Osteocyte (in vitro differentiated cells): ENCODE measurements at regions not wholly inside any gene's neighbourhood (a gene's known extent, or its start where the extent isn't known, plus 50 kb on each side); places are given as distances from the start of the nearest gene placed in this dataset.

Experiments used
- DNase-seq: peaks from one replicate; pipeline ENCODE4 v3.0.0; 2021; ENCODE audit warnings: mixed read lengths; ENCODE audit not compliant: unreplicated experiment; ENCODE audit errors: extremely low spot score
- H3K27ac Mint-ChIP-seq: one replicate; pipeline ENCODE4 v1.8.0; 2021; ENCODE audit warnings: mild to moderate bottlenecking, mixed read lengths; ENCODE audit not compliant: unreplicated experiment
- H3K27me3 Mint-ChIP-seq: one replicate; pipeline ENCODE4 v1.8.0; 2021; ENCODE audit warnings: mixed read lengths; ENCODE audit not compliant: unreplicated experiment
- H3K36me3 Mint-ChIP-seq: one replicate; pipeline ENCODE4 v1.8.0; 2021; ENCODE audit warnings: mixed read lengths; ENCODE audit not compliant: unreplicated experiment
- H3K4me1 Mint-ChIP-seq: one replicate; pipeline ENCODE4 v1.8.0; 2021; ENCODE audit warnings: mixed read lengths; ENCODE audit not compliant: unreplicated experiment
- H3K4me3 Mint-ChIP-seq: one replicate; pipeline ENCODE4 v1.8.0; 2021; ENCODE audit warnings: mild to moderate bottlenecking, moderate library complexity, mixed read lengths; ENCODE audit not compliant: unreplicated experiment
- H3K9me3 Mint-ChIP-seq: one replicate; pipeline ENCODE4 v1.8.0; 2021; ENCODE audit warnings: mixed read lengths; ENCODE audit not compliant: unreplicated experiment
- CTCF ChIP-seq: fragments of 200-600 bp; sonication (generic); IDR thresholded peaks from 2 replicates; pipeline ENCODE4 v1.5.0; 2021; ENCODE audit warnings: antibody characterized with exemption, mild to moderate bottlenecking, moderate library complexity

- H3K27me3 Mint-ChIP-seq, result no peaks in the 10 kb centered on the region
- H3K4me1 Mint-ChIP-seq, result no peaks in the 10 kb centered on the region
- no peak overlapping the region for H3K4me3 Mint-ChIP-seq
- no peak overlapping the region for H3K27ac Mint-ChIP-seq
- H3K36me3 Mint-ChIP-seq, result no peaks in the 10 kb centered on the region
- no peak for DNase-seq
- peaks cover 6% of the 10 kb centered on the region for H3K9me3 Mint-ChIP-seq
- TF ChIP-seq CTCF, result no peak
Observed at GRCh38 chr1:195458365-195458764, 1149.9 kb downstream of the KCNT2 start.

- no peaks in the 10 kb centered on the region for H3K4me1 Mint-ChIP-seq
- DNase-seq, result no peak
- no peak overlapping the region for H3K27ac Mint-ChIP-seq
- H3K27me3 Mint-ChIP-seq, result no peaks in the 10 kb centered on the region
- H3K4me3 Mint-ChIP-seq, result no peak overlapping the region
- no peak for TF ChIP-seq CTCF
- peaks cover 2% of the 10 kb centered on the region for H3K36me3 Mint-ChIP-seq
- peaks cover 22% of the 10 kb centered on the region for H3K9me3 Mint-ChIP-seq
Observed at GRCh38 chr1:195450794-195451193, 1157.4 kb downstream of the KCNT2 start.

- TF ChIP-seq CTCF, result no peak
- no peak for DNase-seq
- no peak overlapping the region for H3K27ac Mint-ChIP-seq
- no peak overlapping the region for H3K4me3 Mint-ChIP-seq
- H3K9me3 Mint-ChIP-seq, result no peaks in the 10 kb centered on the region
- H3K36me3 Mint-ChIP-seq, result no peaks in the 10 kb centered on the region
- no peaks in the 10 kb centered on the region for H3K27me3 Mint-ChIP-seq
- no peaks in the 10 kb centered on the region for H3K4me1 Mint-ChIP-seq
Observed at GRCh38 chr1:195439661-195440060, 1168.6 kb downstream of the KCNT2 start.

GRCh38 chr1:195434566-195435203 is 1173.6 kb downstream of the KCNT2 start:
- H3K4me1 Mint-ChIP-seq, result peaks cover 7% of the 10 kb centered on the region
- no peaks in the 10 kb centered on the region for H3K27me3 Mint-ChIP-seq
- no peak overlapping the region for H3K27ac Mint-ChIP-seq
- no peaks in the 10 kb centered on the region for H3K36me3 Mint-ChIP-seq
- H3K9me3 Mint-ChIP-seq, result no peaks in the 10 kb centered on the region
- H3K4me3 Mint-ChIP-seq, result no peak overlapping the region
- DNase-seq, result no peak
- no peak for TF ChIP-seq CTCF

GRCh38 chr1:195430826-195431225 is 1177.4 kb downstream of the KCNT2 start:
- H3K36me3 Mint-ChIP-seq, result no peaks in the 10 kb centered on the region
- H3K4me3 Mint-ChIP-seq, result no peak overlapping the region
- DNase-seq, result no peak
- TF ChIP-seq CTCF, result no peak
- no peaks in the 10 kb centered on the region for H3K27me3 Mint-ChIP-seq
- no peak overlapping the region for H3K27ac Mint-ChIP-seq
- peaks cover 4% of the 10 kb centered on the region for H3K9me3 Mint-ChIP-seq
- peaks cover 7% of the 10 kb centered on the region for H3K4me1 Mint-ChIP-seq
